ENCODE measurements at regions not wholly inside any gene's neighbourhood (a gene's known extent, or its start where the extent isn't known, plus 50 kb on each side); places are given as distances from the start of the nearest gene placed in this dataset.
A peak's percentile ranks its signal among the peaks of the same experiment; 100 is the strongest.
"Not testable (repeated sequence)": the region's sequence is repeated elsewhere in the genome, so short reads cannot be mapped to it uniquely, and the experiment has no call there.

- not testable (repeated sequence) for H3K27me3 ChIP-seq (ENCODE audit: insufficient read depth, low read length); H3K36me3 ChIP-seq (ENCODE audit: insufficient read depth, low read length); H3K4me1 ChIP-seq (ENCODE audit: insufficient read depth, low read length); H3K9me3 ChIP-seq (ENCODE audit: low read length)
- H3K4me3 ChIP-seq (ENCODE audit: low read length), result peak overlapping the region; percentile 66
- H2AFZ ChIP-seq (ENCODE audit: low read depth, low read length), result peak overlapping the region; percentile 5
Observed at GRCh38 chr20:26009402-26010223, 313.0 kb upstream of the ZNF337 start.

GRCh38 chr20:26008026-26008425, 311.4 kb upstream of the ZNF337 start:
- not testable (repeated sequence) for H3K9me3 ChIP-seq (ENCODE audit: low read length); H3K4me1 ChIP-seq (ENCODE audit: insufficient read depth, low read length)

GRCh38 chr20:26006164-26006563, 309.5 kb upstream of the ZNF337 start:
- H3K4me3 ChIP-seq (ENCODE audit: low read length); H3K27me3 ChIP-seq (ENCODE audit: insufficient read depth, low read length); H3K36me3 ChIP-seq (ENCODE audit: insufficient read depth, low read length); H3K4me1 ChIP-seq (ENCODE audit: insufficient read depth, low read length); H2AFZ ChIP-seq (ENCODE audit: low read depth, low read length); H3K9me3 ChIP-seq (ENCODE audit: low read length): not testable (repeated sequence)

More at GRCh38 chr20:26008026-26008425, 311.4 kb upstream of the ZNF337 start:
- not testable (repeated sequence) for H3K36me3 ChIP-seq (ENCODE audit: insufficient read depth, low read length); H3K27me3 ChIP-seq (ENCODE audit: insufficient read depth, low read length); H2AFZ ChIP-seq (ENCODE audit: low read depth, low read length); H3K4me3 ChIP-seq (ENCODE audit: low read length)

- not testable (repeated sequence) for H3K4me1 ChIP-seq (ENCODE audit: insufficient read depth, low read length); H3K27me3 ChIP-seq (ENCODE audit: insufficient read depth, low read length); H3K36me3 ChIP-seq (ENCODE audit: insufficient read depth, low read length); H3K4me3 ChIP-seq (ENCODE audit: low read length); H2AFZ ChIP-seq (ENCODE audit: low read depth, low read length); H3K9me3 ChIP-seq (ENCODE audit: low read length)
Observed at GRCh38 chr20:26003959-26004358, 307.3 kb upstream of the ZNF337 start.

- H3K4me1 ChIP-seq (ENCODE audit: insufficient read depth, low read length); H2AFZ ChIP-seq (ENCODE audit: low read depth, low read length); H3K27me3 ChIP-seq (ENCODE audit: insufficient read depth, low read length): not testable (repeated sequence)
Observed at GRCh38 chr20:25997367-25998038, 300.9 kb upstream of the ZNF337 start.

GRCh38 chr20:25992146-25992545, 295.5 kb upstream of the ZNF337 start:
- no peaks in the 10 kb centered on the region for H3K4me1 ChIP-seq (ENCODE audit: insufficient read depth, low read length)
- H3K27me3 ChIP-seq (ENCODE audit: insufficient read depth, low read length), result no peaks in the 10 kb centered on the region
- H3K36me3 ChIP-seq (ENCODE audit: insufficient read depth, low read length), result no peaks in the 10 kb centered on the region
- H2AFZ ChIP-seq (ENCODE audit: low read depth, low read length), result no peak overlapping the region
- no peaks in the 10 kb centered on the region for H3K9me3 ChIP-seq (ENCODE audit: low read length)
- no peak overlapping the region for H3K4me3 ChIP-seq (ENCODE audit: low read length)

More at GRCh38 chr20:25997367-25998038, 300.9 kb upstream of the ZNF337 start:
- H3K9me3 ChIP-seq (ENCODE audit: low read length); H3K4me3 ChIP-seq (ENCODE audit: low read length); H3K36me3 ChIP-seq (ENCODE audit: insufficient read depth, low read length): not testable (repeated sequence)

- Histone ChIP-seq H3K36me3 (ENCODE audit: insufficient read depth, low read length) (no peaks in the 10 kb centered on the region), H3K9me3 (ENCODE audit: low read length) (no peaks in the 10 kb centered on the region)
Observed at GRCh38 chr20:25991756-25992130, 295.1 kb upstream of the ZNF337 start.

GRCh38 chr20:25991051-25991755, 294.6 kb upstream of the ZNF337 start:
- H3K9me3 ChIP-seq (ENCODE audit: low read length), result no peaks in the 10 kb centered on the region
- no peak overlapping the region for H3K4me3 ChIP-seq (ENCODE audit: low read length)
- H3K4me1 ChIP-seq (ENCODE audit: insufficient read depth, low read length), result no peaks in the 10 kb centered on the region
- H3K36me3 ChIP-seq (ENCODE audit: insufficient read depth, low read length), result no peaks in the 10 kb centered on the region
- no peaks in the 10 kb centered on the region for H3K27me3 ChIP-seq (ENCODE audit: insufficient read depth, low read length)
- H2AFZ ChIP-seq (ENCODE audit: low read depth, low read length), result no peak overlapping the region

More at GRCh38 chr20:25991756-25992130, 295.1 kb upstream of the ZNF337 start:
- Histone ChIP-seq H2AFZ (ENCODE audit: low read depth, low read length) (no peak overlapping the region), H3K4me1 (ENCODE audit: insufficient read depth, low read length) (no peaks in the 10 kb centered on the region), H3K4me3 (ENCODE audit: low read length) (no peak overlapping the region), H3K27me3 (ENCODE audit: insufficient read depth, low read length) (no peaks in the 10 kb centered on the region)

GRCh38 chr20:25989686-25990085, 293.0 kb upstream of the ZNF337 start:
- not testable (repeated sequence) for H3K9me3 ChIP-seq (ENCODE audit: low read length); H3K4me1 ChIP-seq (ENCODE audit: insufficient read depth, low read length); H3K27me3 ChIP-seq (ENCODE audit: insufficient read depth, low read length); H3K4me3 ChIP-seq (ENCODE audit: low read length); H3K36me3 ChIP-seq (ENCODE audit: insufficient read depth, low read length); H2AFZ ChIP-seq (ENCODE audit: low read depth, low read length)

GRCh38 chr20:25989196-25989595, 292.5 kb upstream of the ZNF337 start:
- H3K36me3 ChIP-seq (ENCODE audit: insufficient read depth, low read length), result no peaks in the 10 kb centered on the region
- H2AFZ ChIP-seq (ENCODE audit: low read depth, low read length), result no peak overlapping the region
- H3K9me3 ChIP-seq (ENCODE audit: low read length), result no peaks in the 10 kb centered on the region
- H3K4me1 ChIP-seq (ENCODE audit: insufficient read depth, low read length), result no peaks in the 10 kb centered on the region
- no peaks in the 10 kb centered on the region for H3K27me3 ChIP-seq (ENCODE audit: insufficient read depth, low read length)
- H3K4me3 ChIP-seq (ENCODE audit: low read length), result no peak overlapping the region

GRCh38 chr20:25987928-25988560, 291.4 kb upstream of the ZNF337 start:
- not testable (repeated sequence) for H3K4me3 ChIP-seq (ENCODE audit: low read length); H3K27me3 ChIP-seq (ENCODE audit: insufficient read depth, low read length); H3K9me3 ChIP-seq (ENCODE audit: low read length); H3K36me3 ChIP-seq (ENCODE audit: insufficient read depth, low read length); H2AFZ ChIP-seq (ENCODE audit: low read depth, low read length); H3K4me1 ChIP-seq (ENCODE audit: insufficient read depth, low read length)

- no peak overlapping the region for H3K4me3 ChIP-seq (ENCODE audit: low read length)
- no peaks in the 10 kb centered on the region for H3K36me3 ChIP-seq (ENCODE audit: insufficient read depth, low read length)
- no peaks in the 10 kb centered on the region for H3K4me1 ChIP-seq (ENCODE audit: insufficient read depth, low read length)
- H3K9me3 ChIP-seq (ENCODE audit: low read length), result no peaks in the 10 kb centered on the region
- H2AFZ ChIP-seq (ENCODE audit: low read depth, low read length), result no peak overlapping the region
- H3K27me3 ChIP-seq (ENCODE audit: insufficient read depth, low read length), result no peaks in the 10 kb centered on the region
Observed at GRCh38 chr20:25987073-25987927, 290.6 kb upstream of the ZNF337 start.

All from neuron (in vitro differentiated cells).